ENCODE measurements at regions not wholly inside any gene's neighbourhood (a gene's known extent, or its start where the extent isn't known, plus 50 kb on each side); places are given as distances from the start of the nearest gene placed in this dataset.
A peak's percentile ranks its signal among the peaks of the same experiment; 100 is the strongest.

- Histone ChIP-seq H3K4me3 (no peak overlapping the region), H3K27me3 (no peaks in the 10 kb centered on the region), H3K27ac (no peak overlapping the region), H3K4me1 (peaks cover 8 to 15% of the 10 kb centered on the region in 2 donors), H3K9me3 (no peaks in the 10 kb centered on the region), H3K36me3 (no peaks in the 10 kb centered on the region)
- intact Hi-C loops (cut with DNase I; ENCODE audit: low total_unique reads) (loop anchor here (10.0 kb wide), 1 partner anchor 1824 kb away; no protein-coding TSS in a partner anchor), in situ Hi-C loops (cut with MboI; ENCODE audit: low sequenced_read_pairs in 4 of 4) (no loop called here)
- ATAC-seq (no peak), DNase-seq (no peak)
- no peak for TF ChIP-seq POLR2A (IDR thresholded peaks at IDR 0.05)
- TF ChIP-seq CTCF (IDR thresholded peaks at IDR 0.05 in 4 of 5, conservative IDR thresholded peaks at IDR 0.05 in 1 of 5) = no peak
Observed at GRCh38 chr2:66021296-66021695, 413.6 kb upstream of the MEIS1 start.

- TF ChIP-seq POLR2A (IDR thresholded peaks at IDR 0.05) (no peak), CTCF (IDR thresholded peaks at IDR 0.05 in 4 of 5, conservative IDR thresholded peaks at IDR 0.05 in 1 of 5) (no peak)
Observed at GRCh38 chr2:66017763-66018162, 417.2 kb upstream of the MEIS1 start.

GRCh38 chr2:66014450-66014849 is 420.5 kb upstream of the MEIS1 start:
- Histone ChIP-seq H3K4me1 (no peaks in the 10 kb centered on the region), H3K4me3 (no peak overlapping the region), H3K27ac (no peak overlapping the region), H3K36me3 (no peaks in the 10 kb centered on the region), H3K9me3 (no peaks in the 10 kb centered on the region), H3K27me3 (no peaks in the 10 kb centered on the region)
- in situ Hi-C loops (cut with MboI; ENCODE audit: low sequenced_read_pairs in 4 of 4) = no loop called here
- ATAC-seq (no peak), DNase-seq (no peak)
- TF ChIP-seq POLR2A (IDR thresholded peaks at IDR 0.05) = no peak
- no peak for TF ChIP-seq CTCF (IDR thresholded peaks at IDR 0.05 in 4 of 5, conservative IDR thresholded peaks at IDR 0.05 in 1 of 5)
- intact Hi-C loops (cut with DNase I; ENCODE audit: low total_unique reads) = no loop called here

More at GRCh38 chr2:66017763-66018162, 417.2 kb upstream of the MEIS1 start:
- ATAC-seq (peak in 1 of 2 donors; percentile 42), DNase-seq (no peak)
- intact Hi-C loops (cut with DNase I; ENCODE audit: low total_unique reads) = no loop called here
- Histone ChIP-seq H3K4me3 (no peak overlapping the region), H3K36me3 (no peaks in the 10 kb centered on the region), H3K27me3 (no peaks in the 10 kb centered on the region), H3K4me1 (peaks cover 4 to 9% of the 10 kb centered on the region in 2 donors), H3K9me3 (no peaks in the 10 kb centered on the region), H3K27ac (no peak overlapping the region)
- in situ Hi-C loops (cut with MboI; ENCODE audit: low sequenced_read_pairs in 4 of 4) = no loop called here

DNA sequence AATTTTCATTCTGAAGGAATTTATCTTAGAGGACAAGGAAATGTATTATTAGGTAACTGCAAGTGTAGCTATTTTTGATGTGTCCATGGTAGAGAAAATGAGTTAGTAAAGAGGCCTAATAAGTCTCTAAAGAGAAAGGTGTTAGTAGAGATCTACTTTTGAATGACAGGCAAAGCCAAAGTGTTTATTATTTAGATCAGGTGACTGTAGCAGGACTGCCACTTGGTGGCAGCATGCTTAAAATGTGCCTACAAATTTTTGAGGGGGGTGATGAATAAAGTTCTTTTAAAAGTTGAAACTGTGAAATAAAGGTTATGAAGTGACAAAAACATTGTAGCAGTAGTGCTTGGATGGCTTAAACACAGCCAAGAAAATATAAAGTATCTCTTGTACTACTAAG is 421.5 kb upstream of the MEIS1 start:
- Histone ChIP-seq H3K36me3 (no peaks in the 10 kb centered on the region), H3K4me3 (no peak overlapping the region), H3K27me3 (no peaks in the 10 kb centered on the region), H3K4me1 (no peaks in the 10 kb centered on the region), H3K27ac (no peak overlapping the region), H3K9me3 (no peaks in the 10 kb centered on the region)
- in situ Hi-C loops (cut with MboI; ENCODE audit: low sequenced_read_pairs in 4 of 4) (no loop called here), intact Hi-C loops (cut with DNase I; ENCODE audit: low total_unique reads) (no loop called here)
- DNase-seq = no peak
- TF ChIP-seq CTCF (IDR thresholded peaks at IDR 0.05 in 4 of 5, conservative IDR thresholded peaks at IDR 0.05 in 1 of 5) (peak in 2 of 5 experiments; percentile 28 to 36), POLR2A (IDR thresholded peaks at IDR 0.05) (no peak)
- no peak for ATAC-seq

DNA sequence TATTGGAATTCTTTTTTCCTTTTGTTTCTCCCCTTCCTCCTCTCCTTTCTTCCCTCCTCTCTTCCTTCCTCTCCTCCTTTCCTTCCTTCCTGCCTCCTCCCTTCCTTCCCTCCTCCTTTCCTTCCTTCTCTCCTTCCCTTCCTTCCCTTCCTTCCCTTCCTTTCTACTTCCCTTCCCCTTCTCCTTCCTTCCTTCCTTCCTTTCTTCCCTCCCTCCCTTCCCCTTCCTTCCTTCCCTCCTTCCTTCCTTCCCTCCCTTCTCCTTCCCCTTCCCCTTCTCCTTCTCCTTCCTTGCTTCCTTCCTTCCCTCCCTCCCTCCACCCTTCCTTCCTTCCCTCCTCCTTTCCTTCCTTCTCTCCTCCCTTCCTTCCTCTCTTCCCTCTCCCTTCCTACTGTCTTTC is 431.0 kb upstream of the MEIS1 start:
- H3K4me3 ChIP-seq = no peak overlapping the region
- no peak for DNase-seq
- no peaks in the 10 kb centered on the region for H3K9me3 ChIP-seq
- no peaks in the 10 kb centered on the region for H3K4me1 ChIP-seq
- no peaks in the 10 kb centered on the region for H3K27me3 ChIP-seq
- TF ChIP-seq POLR2A (IDR thresholded peaks at IDR 0.05) = no peak
- TF ChIP-seq CTCF (IDR thresholded peaks at IDR 0.05 in 4 of 5, conservative IDR thresholded peaks at IDR 0.05 in 1 of 5) = no peak
- H3K36me3 ChIP-seq = no peaks in the 10 kb centered on the region
- H3K27ac ChIP-seq = no peak overlapping the region
- intact Hi-C loops (cut with DNase I; ENCODE audit: low total_unique reads) (no loop called here), in situ Hi-C loops (cut with MboI; ENCODE audit: low sequenced_read_pairs in 4 of 4) (no loop called here)
- ATAC-seq = no peak
